ENCODE measurements at regions not wholly inside any gene's neighbourhood (a gene's known extent, or its start where the extent isn't known, plus 50 kb on each side); places are given as distances from the start of the nearest gene placed in this dataset.

GRCh38 chr3:21294768-21295167, 456.2 kb downstream of the ZNF385D start:
- no peaks in the 10 kb centered on the region for H3K27me3 ChIP-seq (ENCODE audit: insufficient read depth, low read length, poor library complexity, severe bottlenecking)
- no peaks in the 10 kb centered on the region for H3K9me3 ChIP-seq (ENCODE audit: insufficient read depth, low read depth, low read length)
- H3K9ac ChIP-seq (ENCODE audit: low read depth, low read length, poor library complexity, severe bottlenecking): no peak overlapping the region
- H3K36me3 ChIP-seq (ENCODE audit: insufficient read depth, low read length): no peaks in the 10 kb centered on the region
- no peak overlapping the region for H3K4me2 ChIP-seq (ENCODE audit: low read depth, low read length, poor library complexity, severe bottlenecking)
- no peaks in the 10 kb centered on the region for H3K9me2 ChIP-seq (replicated peaks; ENCODE audit: low read depth, low read length)
- H3K4me1 ChIP-seq (ENCODE audit: insufficient read depth, low read length, poor library complexity, severe bottlenecking): no peaks in the 10 kb centered on the region
- H4K20me1 ChIP-seq (ENCODE audit: insufficient read depth, low read length, poor library complexity, severe bottlenecking): no peaks in the 10 kb centered on the region
- H3F3A ChIP-seq (ENCODE audit: low read depth): no peaks in the 10 kb centered on the region
- H2AFZ ChIP-seq (ENCODE audit: low read length): no peak overlapping the region
- no peaks in the 10 kb centered on the region for H3K79me2 ChIP-seq (ENCODE audit: insufficient read depth, low read length)
- H3K4me3 ChIP-seq (ENCODE audit: low read length, poor library complexity, severe bottlenecking): no peak overlapping the region
- TF ChIP-seq, protein P1, sequence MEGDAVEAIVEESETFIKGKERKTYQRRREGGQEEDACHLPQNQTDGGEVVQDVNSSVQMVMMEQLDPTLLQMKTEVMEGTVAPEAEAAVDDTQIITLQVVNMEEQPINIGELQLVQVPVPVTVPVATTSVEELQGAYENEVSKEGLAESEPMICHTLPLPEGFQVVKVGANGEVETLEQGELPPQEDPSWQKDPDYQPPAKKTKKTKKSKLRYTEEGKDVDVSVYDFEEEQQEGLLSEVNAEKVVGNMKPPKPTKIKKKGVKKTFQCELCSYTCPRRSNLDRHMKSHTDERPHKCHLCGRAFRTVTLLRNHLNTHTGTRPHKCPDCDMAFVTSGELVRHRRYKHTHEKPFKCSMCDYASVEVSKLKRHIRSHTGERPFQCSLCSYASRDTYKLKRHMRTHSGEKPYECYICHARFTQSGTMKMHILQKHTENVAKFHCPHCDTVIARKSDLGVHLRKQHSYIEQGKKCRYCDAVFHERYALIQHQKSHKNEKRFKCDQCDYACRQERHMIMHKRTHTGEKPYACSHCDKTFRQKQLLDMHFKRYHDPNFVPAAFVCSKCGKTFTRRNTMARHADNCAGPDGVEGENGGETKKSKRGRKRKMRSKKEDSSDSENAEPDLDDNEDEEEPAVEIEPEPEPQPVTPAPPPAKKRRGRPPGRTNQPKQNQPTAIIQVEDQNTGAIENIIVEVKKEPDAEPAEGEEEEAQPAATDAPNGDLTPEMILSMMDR (conservative IDR thresholded peaks at IDR 0.05; ENCODE audit: low read length): no peak
- no peak for TF ChIP-seq EZH2phosphoT487 (IDR thresholded peaks at IDR 0.05; ENCODE audit: borderline replicate concordance)

DNA sequence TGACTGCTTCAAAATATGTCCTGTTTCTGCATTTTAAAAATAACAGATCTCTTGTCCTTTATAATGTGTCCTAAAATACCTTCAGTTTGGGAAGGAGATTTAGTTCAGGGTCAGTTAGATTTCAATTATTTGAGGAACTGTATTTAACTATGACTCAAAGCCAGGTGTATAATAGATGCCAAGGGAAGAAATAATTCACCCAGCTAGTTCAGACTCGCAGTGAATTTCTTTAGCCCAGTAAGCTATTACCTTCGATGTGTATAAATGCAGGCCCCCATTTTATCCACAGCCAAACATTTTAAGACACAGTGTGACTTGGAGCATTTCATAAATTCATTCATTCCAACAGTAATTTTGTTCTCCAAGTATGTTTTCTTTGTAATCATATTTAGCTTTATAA, 458.0 kb downstream of the ZNF385D start:
- no peaks in the 10 kb centered on the region for H3K36me3 ChIP-seq (ENCODE audit: insufficient read depth, low read length)
- TF ChIP-seq EZH2phosphoT487 (IDR thresholded peaks at IDR 0.05; ENCODE audit: borderline replicate concordance): no peak
- TF ChIP-seq, protein P1 (conservative IDR thresholded peaks at IDR 0.05; ENCODE audit: low read length): no peak
- no peak overlapping the region for H3K4me2 ChIP-seq (ENCODE audit: low read depth, low read length, poor library complexity, severe bottlenecking)
- H3K9me2 ChIP-seq (replicated peaks; ENCODE audit: low read depth, low read length): no peaks in the 10 kb centered on the region
- no peaks in the 10 kb centered on the region for H3K27me3 ChIP-seq (ENCODE audit: insufficient read depth, low read length, poor library complexity, severe bottlenecking)
- H2AFZ ChIP-seq (ENCODE audit: low read length): no peak overlapping the region
- H4K20me1 ChIP-seq (ENCODE audit: insufficient read depth, low read length, poor library complexity, severe bottlenecking): no peaks in the 10 kb centered on the region
- no peak overlapping the region for H3K9ac ChIP-seq (ENCODE audit: low read depth, low read length, poor library complexity, severe bottlenecking)
- no peaks in the 10 kb centered on the region for H3K9me3 ChIP-seq (ENCODE audit: insufficient read depth, low read depth, low read length)
- no peak overlapping the region for H3K4me3 ChIP-seq (ENCODE audit: low read length, poor library complexity, severe bottlenecking)
- no peaks in the 10 kb centered on the region for H3F3A ChIP-seq (ENCODE audit: low read depth)
- H3K79me2 ChIP-seq (ENCODE audit: insufficient read depth, low read length): no peaks in the 10 kb centered on the region
- H3K4me1 ChIP-seq (ENCODE audit: insufficient read depth, low read length, poor library complexity, severe bottlenecking): no peaks in the 10 kb centered on the region

DNA sequence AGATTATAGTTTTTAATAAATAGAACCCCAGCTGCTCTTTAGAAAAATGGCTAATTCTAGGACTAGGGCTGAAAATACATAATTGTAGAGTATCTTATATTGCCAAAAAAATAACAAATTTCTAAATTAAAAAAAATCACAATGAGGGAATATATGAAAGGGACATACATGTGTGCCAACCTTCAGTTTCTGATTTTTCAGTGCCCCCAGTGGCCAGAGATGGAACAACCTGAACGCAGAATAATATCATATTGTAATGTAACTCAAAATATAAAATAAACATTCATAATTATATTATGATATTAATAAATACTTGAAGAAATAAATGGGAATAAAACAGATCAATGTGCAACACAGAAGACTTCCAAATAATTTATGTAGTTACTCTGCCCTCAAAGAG, 460.5 kb downstream of the ZNF385D start:
- no peaks in the 10 kb centered on the region for H3K9me3 ChIP-seq (ENCODE audit: insufficient read depth, low read depth, low read length)
- no peak overlapping the region for H3K4me3 ChIP-seq (ENCODE audit: low read length, poor library complexity, severe bottlenecking)
- H3F3A ChIP-seq (ENCODE audit: low read depth): no peaks in the 10 kb centered on the region
- H2AFZ ChIP-seq (ENCODE audit: low read length): no peak overlapping the region
- H4K20me1 ChIP-seq (ENCODE audit: insufficient read depth, low read length, poor library complexity, severe bottlenecking): no peaks in the 10 kb centered on the region
- H3K27me3 ChIP-seq (ENCODE audit: insufficient read depth, low read length, poor library complexity, severe bottlenecking): no peaks in the 10 kb centered on the region
- no peaks in the 10 kb centered on the region for H3K4me1 ChIP-seq (ENCODE audit: insufficient read depth, low read length, poor library complexity, severe bottlenecking)
- no peaks in the 10 kb centered on the region for H3K36me3 ChIP-seq (ENCODE audit: insufficient read depth, low read length)
- TF ChIP-seq EZH2phosphoT487 (IDR thresholded peaks at IDR 0.05; ENCODE audit: borderline replicate concordance): no peak
- TF ChIP-seq, protein P1 (conservative IDR thresholded peaks at IDR 0.05; ENCODE audit: low read length): peak; percentile 59
- no peaks in the 10 kb centered on the region for H3K79me2 ChIP-seq (ENCODE audit: insufficient read depth, low read length)
- no peak overlapping the region for H3K9ac ChIP-seq (ENCODE audit: low read depth, low read length, poor library complexity, severe bottlenecking)
- no peaks in the 10 kb centered on the region for H3K9me2 ChIP-seq (replicated peaks; ENCODE audit: low read depth, low read length)
- H3K4me2 ChIP-seq (ENCODE audit: low read depth, low read length, poor library complexity, severe bottlenecking): no peak overlapping the region

All from Loucy (cell line).